Activated CD4-positive, alpha-beta T cell treated with anti-CD3 and anti-CD28 coated beads, Interleukin-2, amount 50 U/mL, for 4 hours (primary cell): ENCODE measurements at regions not wholly inside any gene's neighbourhood (a gene's known extent, or its start where the extent isn't known, plus 50 kb on each side); places are given as distances from the start of the nearest gene placed in this dataset.

ENCODE experiments used
- DNase-seq, 2 experiments: peaks; one replicate each; pipeline ENCODE4 v3.0.0-alpha.2; 2020

DNA sequence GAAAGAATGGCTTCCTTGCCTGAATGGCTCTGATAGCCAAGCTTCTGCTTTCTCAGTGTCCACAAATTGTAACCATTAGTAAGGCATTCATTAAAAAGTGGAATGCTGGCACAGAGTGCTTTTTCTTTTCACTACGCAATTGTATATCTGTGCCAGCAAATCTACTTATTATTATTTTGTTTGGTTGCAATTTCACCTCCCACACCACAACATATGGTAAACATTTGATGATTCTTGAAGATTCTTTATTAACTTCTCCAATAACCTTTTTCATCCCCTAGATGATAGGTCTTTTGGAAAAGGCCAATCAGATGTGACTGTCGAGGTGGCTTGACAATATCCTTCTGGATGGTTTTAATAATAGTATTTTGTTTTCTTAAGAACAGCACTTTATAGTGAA is 234.1 kb downstream of the TMEM38B start:
- no peak for DNase-seq

DNA sequence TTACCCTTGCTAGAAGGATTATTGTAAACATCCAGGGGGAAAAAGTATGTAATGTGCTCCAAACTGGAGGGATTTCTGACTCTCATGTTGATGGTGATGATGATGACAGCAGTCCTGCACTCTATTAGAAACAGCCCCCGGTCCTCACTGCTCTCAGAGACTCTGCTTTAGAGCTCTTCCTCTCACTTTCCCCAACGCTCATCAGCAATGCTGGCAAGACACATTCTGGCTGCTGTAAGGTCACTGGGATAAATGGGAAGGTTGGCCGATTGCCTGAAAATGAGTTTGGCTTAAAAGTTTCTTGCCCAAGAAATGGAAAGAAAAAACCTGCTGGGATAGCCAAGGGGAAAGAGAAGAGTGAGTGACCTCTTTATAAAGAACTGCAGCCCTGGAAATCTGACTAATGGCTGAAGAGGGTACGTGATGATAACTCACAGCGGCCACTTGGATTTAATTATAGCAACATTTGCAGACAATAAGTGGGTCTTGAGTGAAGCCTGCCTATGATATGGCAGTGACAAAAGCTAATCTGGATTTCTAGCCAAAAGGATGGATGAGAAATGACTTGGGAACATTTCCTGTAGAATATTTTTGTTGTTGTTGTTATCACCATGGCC is 235.8 kb downstream of the TMEM38B start:
- DNase-seq = no peak

DNA sequence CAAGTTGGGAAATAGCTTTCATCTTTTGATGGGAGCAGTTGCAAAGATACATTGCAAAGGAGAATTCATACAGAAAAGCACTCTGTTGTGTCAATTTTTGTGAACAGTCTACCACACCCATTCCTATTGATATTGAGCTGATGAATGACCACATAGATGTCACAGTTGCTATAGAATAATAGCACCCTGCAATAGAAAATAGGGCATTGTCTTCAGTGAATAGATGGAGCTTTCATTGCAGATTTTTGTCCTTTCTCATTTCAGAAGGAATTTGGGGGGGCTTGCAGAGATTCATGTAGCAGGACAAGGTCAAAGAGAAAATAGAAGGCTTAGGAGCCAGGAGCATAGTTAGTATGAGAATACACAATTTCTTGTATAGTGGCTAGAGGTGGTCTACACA is 237.9 kb downstream of the TMEM38B start:
- DNase-seq = no peak

DNA sequence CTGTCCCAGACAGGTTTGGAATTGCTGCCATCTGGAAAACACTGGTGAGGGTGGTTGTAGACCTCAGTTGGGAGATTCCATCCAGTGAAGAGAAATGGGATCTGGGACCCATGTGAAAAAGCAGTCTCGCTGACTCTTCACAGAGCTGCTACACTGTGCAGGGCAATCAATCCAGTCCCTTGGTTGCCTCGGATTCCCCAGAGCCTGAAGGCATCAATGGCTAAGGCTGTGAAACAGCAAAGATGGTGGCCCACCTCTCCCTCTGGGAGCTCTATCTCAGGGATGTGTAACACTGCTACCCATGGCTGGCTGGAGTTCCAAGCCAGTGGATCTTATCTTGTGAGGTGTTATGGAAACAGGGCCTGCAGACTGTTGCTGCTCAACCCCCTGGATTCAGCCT is 256.1 kb downstream of the TMEM38B start:
- no peak for DNase-seq

GRCh38 chr9:105950894-105951293 is 256.6 kb downstream of the TMEM38B start:
- no peak for DNase-seq

DNA sequence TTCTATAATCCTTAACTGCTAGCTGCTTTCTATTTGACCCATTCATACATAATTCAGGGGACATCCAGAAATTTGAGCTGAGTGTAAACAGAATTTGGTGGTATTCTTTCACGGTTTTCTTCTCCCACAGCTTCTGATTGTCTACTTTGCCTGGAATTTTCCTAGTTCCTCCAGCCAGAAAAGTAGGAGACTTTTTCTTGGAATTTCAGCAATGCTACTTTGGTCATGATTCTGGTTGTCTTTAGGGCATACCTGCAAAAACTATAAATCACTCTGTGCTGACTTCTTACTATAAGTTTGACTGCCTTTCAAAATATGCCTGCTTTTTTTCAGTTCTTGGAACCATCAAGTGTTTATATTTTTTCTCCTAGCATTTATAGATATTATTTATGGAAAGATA is 260.2 kb downstream of the TMEM38B start:
- DNase-seq = no peak

GRCh38 chr9:105957830-105958229 is 263.5 kb downstream of the TMEM38B start:
- DNase-seq = no peak

GRCh38 chr9:105958587-105958986 is 264.2 kb downstream of the TMEM38B start:
- no peak for DNase-seq

DNA sequence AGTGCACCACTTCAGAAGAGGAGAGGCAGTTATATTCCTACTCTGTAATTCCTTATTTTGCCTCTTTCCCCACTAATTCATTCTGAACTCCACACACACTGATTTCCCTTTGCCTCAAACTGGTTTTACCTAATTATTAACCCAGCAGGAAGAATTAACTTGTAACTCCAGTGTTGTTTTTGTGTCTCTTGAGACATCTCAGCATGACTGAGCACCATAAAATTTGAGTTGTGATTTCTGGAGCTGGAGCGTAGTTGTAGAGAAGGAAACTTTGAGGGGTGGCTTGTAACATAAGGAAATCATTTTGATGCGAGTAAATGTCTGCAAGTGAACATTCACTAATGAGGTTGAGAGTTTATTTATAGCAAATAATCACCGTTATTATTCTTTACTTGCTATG is 265.2 kb downstream of the TMEM38B start:
- DNase-seq = no peak

GRCh38 chr9:105963343-105964099 is 269.2 kb downstream of the TMEM38B start:
- no peak for DNase-seq

GRCh38 chr9:105964156-105964555 is 269.8 kb downstream of the TMEM38B start:
- DNase-seq = no peak

DNA sequence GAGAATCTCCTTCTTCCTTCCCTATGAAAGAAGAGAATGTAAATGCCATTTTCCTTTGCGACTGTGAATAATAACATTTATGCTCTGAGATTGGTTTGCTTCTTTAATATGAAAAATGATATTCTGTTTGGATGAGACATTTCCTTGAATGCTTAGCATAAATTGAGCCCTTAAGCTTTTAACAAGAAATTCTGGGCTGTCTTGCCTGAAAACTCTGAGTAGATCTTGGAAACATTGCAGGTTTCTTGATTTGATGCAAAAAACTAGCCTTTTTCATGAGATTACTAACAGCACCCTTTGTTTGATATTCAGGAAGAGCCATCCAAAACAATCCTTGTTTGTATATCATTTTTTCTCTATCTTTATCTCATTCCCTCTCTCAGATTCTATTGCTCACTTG is 272.5 kb downstream of the TMEM38B start:
- no peak for DNase-seq

GRCh38 chr9:105967248-105967647 is 272.9 kb downstream of the TMEM38B start:
- DNase-seq = no peak

DNA sequence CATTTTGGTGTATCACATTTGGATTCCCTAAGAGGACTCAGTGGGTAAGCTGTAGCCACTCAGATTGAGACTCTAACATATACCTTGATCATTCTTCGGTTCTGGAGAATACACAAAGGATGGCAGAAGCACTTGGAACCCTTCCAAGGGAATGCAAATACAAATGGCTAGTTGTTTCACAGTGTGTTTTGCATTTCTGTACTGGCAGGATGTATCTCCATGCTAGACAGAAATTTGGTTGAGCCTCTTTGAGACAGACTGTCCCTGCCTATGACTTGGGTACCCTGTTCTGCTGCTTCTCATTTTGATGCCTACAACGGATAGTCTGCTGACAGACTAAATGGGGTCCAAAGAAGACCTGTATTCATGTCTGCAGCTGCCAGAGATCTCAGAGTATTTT is 273.5 kb downstream of the TMEM38B start:
- no peak for DNase-seq

DNA sequence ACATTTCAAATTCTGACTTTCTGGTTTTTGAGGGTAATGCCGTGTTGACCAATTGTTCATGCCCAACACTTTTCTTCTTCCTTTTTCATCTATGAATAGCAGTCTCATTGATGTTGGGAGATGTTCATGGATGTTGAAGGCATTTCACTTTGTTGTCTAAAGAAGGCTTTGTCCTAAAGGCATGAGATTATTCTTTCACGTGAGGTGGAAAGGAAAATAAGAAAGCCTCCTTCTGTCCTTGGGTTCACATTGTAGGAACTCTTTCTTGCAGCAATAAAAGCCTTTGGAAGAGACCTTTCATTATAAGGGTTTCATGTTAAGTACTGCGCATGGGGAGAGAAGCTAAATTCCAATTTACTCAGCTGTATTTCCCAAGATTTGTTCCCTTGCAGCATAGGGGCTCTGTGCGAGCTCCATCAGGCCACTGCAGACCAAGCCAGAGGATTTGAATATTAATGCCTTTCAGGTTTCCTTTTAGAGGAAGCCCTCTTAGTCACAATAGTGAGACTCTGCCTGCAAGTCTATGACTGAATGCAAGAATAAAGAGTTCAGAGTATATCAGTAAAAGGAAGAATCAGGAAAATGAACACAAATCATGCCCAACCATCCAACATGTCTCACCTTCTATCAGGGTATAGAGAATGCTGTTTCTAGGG is 274.6 kb downstream of the TMEM38B start:
- DNase-seq = no peak

DNA sequence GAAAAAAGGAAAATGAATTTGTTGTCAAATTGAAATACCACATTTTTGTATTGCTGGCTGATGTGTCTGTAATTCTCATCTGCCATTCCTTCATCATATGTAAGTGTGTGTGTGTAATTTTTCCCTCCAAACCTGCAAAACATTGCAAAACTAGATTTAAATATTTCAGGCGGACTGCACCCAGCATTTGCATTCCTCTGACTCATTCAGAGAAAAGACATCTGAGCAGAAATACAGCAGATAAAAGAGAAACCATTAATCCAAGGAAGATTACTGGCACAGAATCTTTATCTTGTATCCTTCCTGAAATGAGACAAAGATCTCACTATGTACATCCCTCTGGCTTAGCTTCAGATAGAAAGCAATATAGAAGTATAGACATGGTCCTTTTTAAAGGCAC is 275.3 kb downstream of the TMEM38B start:
- no peak for DNase-seq

GRCh38 chr9:105971986-105972385 is 277.6 kb downstream of the TMEM38B start:
- DNase-seq = no peak

- DNase-seq = no peak
Measured at GRCh38 chr9:105972466-105973204, 278.3 kb downstream of the TMEM38B start.

GRCh38 chr9:105973951-105974351 is 279.6 kb downstream of the TMEM38B start:
- no peak for DNase-seq

DNA sequence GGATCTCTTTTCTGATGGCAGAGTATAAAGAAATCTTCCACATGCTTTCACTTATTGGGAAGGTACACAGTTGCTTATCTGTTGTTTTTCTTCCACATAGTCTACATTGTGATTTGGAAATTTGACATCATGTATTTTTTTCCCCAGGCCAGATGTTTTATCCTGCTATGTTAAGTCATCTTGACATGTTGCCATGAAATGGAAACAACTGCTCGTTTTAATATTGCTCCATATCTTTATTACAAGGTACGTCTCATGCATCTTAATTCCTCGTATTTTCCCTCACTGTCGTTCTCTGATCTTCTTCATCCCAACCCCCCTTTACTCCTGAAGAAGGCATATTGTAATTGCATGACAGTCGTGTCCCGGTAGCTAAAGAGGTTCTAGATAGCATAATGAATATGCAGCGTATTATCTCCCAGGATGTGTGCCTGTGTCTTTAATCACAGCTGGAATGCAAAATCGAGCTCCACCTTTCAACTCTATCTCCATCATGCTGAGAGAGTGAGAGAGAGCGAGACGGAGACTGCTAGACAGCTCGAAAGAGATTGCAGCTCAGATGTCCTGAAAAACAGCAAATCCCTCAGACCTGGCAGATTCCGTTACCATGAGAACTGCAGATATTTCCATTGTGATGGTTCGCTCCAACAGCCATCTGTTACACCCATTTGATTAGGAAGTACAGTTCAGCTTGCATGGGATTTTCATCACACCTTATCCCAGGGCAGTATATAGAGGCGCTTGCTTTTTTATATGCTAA is 281.7 kb downstream of the TMEM38B start:
- DNase-seq = no peak

DNA sequence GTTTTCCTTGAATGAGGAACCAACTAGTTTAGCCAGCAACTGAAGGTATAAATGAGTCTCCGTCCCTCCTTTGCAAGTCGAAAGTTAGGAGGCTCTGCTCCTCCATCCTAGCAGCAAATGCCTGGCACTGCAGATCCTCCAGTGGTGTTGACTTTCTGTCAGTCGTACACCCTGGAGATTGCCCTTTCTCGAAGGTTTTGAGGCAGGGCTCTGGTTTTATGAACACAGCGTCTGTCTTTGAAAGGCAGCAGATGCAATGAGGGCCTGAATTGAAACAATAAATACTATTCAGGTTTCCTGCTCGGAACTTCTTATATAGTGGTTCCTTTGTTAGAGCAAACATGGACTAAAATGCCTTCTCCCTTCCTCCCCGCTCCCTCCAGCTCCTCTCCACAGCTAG is 284.0 kb downstream of the TMEM38B start:
- DNase-seq = no peak

DNA sequence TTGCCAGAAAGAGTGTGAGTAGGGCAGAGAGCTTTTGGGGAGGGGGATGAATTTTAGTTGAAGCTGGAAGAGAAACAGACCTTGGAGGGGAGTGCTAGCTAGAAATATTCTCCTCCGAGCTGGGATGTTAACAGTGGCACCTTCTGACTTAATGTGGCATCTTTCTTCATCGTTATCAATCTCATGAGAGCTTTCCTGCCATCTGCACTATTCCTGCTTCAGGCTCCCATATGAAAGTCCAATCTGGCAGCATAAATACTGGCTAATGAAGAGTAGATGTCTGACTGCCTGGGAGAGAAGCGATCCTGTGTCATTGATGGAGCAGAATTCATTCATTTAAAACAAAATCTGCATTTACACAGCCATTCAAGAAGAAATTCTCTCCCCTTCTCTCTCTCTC is 284.5 kb downstream of the TMEM38B start:
- DNase-seq = no peak

- no peak for DNase-seq
Measured at GRCh38 chr9:105979290-105979689, 284.9 kb downstream of the TMEM38B start.
